Stimulated activated CD8-positive, alpha-beta memory T cell treated with anti-CD3 and anti-CD28 coated beads, Interleukin-12 subunit alpha, Interleukin-12 subunit beta, amount 100 ng/mL, for 1 hour (primary cell): ENCODE measurements at regions not wholly inside any gene's neighbourhood (a gene's known extent, or its start where the extent isn't known, plus 50 kb on each side); places are given as distances from the start of the nearest gene placed in this dataset.
"Not testable (repeated sequence)": the region's sequence is repeated elsewhere in the genome, so short reads cannot be mapped to it uniquely, and the experiment has no call there.

Experiments
- DNase-seq: peaks from one replicate; pipeline ENCODE4 v3.0.0-alpha.2; 2020; ENCODE audit warnings: low read depth

GRCh38 chr5:112472614-112473013 lies 53.5 kb upstream of the EPB41L4A start:
- no peak for DNase-seq

GRCh38 chr5:112473989-112474388 lies 54.9 kb upstream of the EPB41L4A start:
- no peak for DNase-seq

- no peak for DNase-seq
These were observed 56.8 kb upstream of the EPB41L4A start for GRCh38 chr5:112475747-112476365.

GRCh38 chr5:112479418-112479817 lies 60.3 kb upstream of the EPB41L4A start:
- no peak for DNase-seq

- DNase-seq: no peak
These were observed 61.4 kb upstream of the EPB41L4A start for GRCh38 chr5:112480501-112480900.

- DNase-seq: no peak
These were observed 64.6 kb upstream of the EPB41L4A start for GRCh38 chr5:112483704-112484103.

GRCh38 chr5:112485934-112486355 lies 66.9 kb upstream of the EPB41L4A start:
- DNase-seq: no peak

- no peak for DNase-seq
These were observed 72.2 kb upstream of the EPB41L4A start for GRCh38 chr5:112491257-112491656.

GRCh38 chr5:112492291-112492690 lies 73.2 kb upstream of the EPB41L4A start:
- DNase-seq: no peak

GRCh38 chr5:112503749-112504501 lies 84.8 kb upstream of the EPB41L4A start:
- not testable (repeated sequence) for DNase-seq

GRCh38 chr5:112509097-112509496 lies 90.0 kb upstream of the EPB41L4A start:
- not testable (repeated sequence) for DNase-seq

GRCh38 chr5:112511920-112512319 lies 92.8 kb upstream of the EPB41L4A start:
- no peak for DNase-seq

- DNase-seq: no peak
These were observed 93.8 kb upstream of the EPB41L4A start for GRCh38 chr5:112512901-112513300.

- no peak for DNase-seq
These were observed 95.0 kb upstream of the EPB41L4A start for GRCh38 chr5:112514111-112514510.

- not testable (repeated sequence) for DNase-seq
These were observed 101.4 kb upstream of the EPB41L4A start for GRCh38 chr5:112520474-112520873.

GRCh38 chr5:112522891-112523673 lies 104.0 kb upstream of the EPB41L4A start:
- DNase-seq: not testable (repeated sequence)

GRCh38 chr5:112523674-112524263 lies 104.7 kb upstream of the EPB41L4A start:
- DNase-seq: not testable (repeated sequence)

GRCh38 chr5:112525217-112525616 lies 106.1 kb upstream of the EPB41L4A start:
- no peak for DNase-seq

GRCh38 chr5:112528928-112529327 lies 109.9 kb upstream of the EPB41L4A start:
- no peak for DNase-seq

- DNase-seq: no peak
These were observed 110.4 kb upstream of the EPB41L4A start for GRCh38 chr5:112529525-112529924.

- DNase-seq: no peak
These were observed 113.7 kb upstream of the EPB41L4A start for GRCh38 chr5:112532654-112533360.

GRCh38 chr5:112533362-112533761 lies 114.3 kb upstream of the EPB41L4A start:
- DNase-seq: no peak
